Progenitor cell of endocrine pancreas (in vitro differentiated cells): ENCODE measurements at regions not wholly inside any gene's neighbourhood (a gene's known extent, or its start where the extent isn't known, plus 50 kb on each side); places are given as distances from the start of the nearest gene placed in this dataset.

Experiments
- DNase-seq: peaks from one replicate; pipeline ENCODE4 v3.0.0; 2021; ENCODE audit warnings: low spot score; ENCODE audit not compliant: unreplicated experiment
- H3K27ac Mint-ChIP-seq: 2 replicates; pipeline ENCODE4 v1.8.0; 2021; ENCODE audit warnings: mild to moderate bottlenecking, moderate library complexity, mixed read lengths
- H3K27me3 Mint-ChIP-seq: 2 replicates; pipeline ENCODE4 v1.8.0; 2021; ENCODE audit warnings: mixed read lengths
- H3K36me3 Mint-ChIP-seq: 2 replicates; pipeline ENCODE4 v1.8.0; 2022; ENCODE audit warnings: mixed read lengths; ENCODE audit not compliant: insufficient read depth
- H3K4me1 Mint-ChIP-seq: 2 replicates; pipeline ENCODE4 v1.8.0; 2021; ENCODE audit warnings: low read depth, mixed read lengths
- H3K4me3 Mint-ChIP-seq: 2 replicates; pipeline ENCODE4 v1.8.0; 2021; ENCODE audit warnings: low read depth, mild to moderate bottlenecking, moderate library complexity, mixed read lengths
- H3K9me3 Mint-ChIP-seq: 2 replicates; pipeline ENCODE4 v1.8.0; 2021; ENCODE audit warnings: low read depth, mixed read lengths
- TF ChIP-seq, protein P1 (sequence below): fragments of 200-600 bp; sonication (generic); IDR thresholded peaks from one replicate; pipeline ENCODE4 v1.5.0; 2021; ENCODE audit warnings: antibody characterized with exemption, mild to moderate bottlenecking; ENCODE audit not compliant: unreplicated experiment

DNA sequence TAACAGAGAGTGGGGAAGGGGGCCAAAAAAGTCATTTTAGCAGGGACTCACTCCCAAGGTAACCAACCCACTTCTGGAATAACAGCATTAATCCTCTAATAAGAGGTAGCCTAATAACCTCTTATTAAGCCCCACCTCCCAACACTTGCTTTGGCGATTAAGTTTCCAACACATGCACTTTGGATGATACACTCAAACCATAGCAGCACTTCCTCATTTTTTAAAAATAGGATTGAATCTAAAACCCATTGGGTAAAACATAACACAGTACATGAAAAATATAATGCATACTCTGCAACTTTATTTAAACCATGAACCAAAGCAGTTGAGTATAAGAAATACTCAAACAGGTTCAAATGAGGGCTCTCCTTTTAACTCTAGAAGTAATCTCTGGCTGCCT lies 318.3 kb downstream of the HACE1 start:
- Mint-ChIP-seq H3K27me3 (no peaks in the 10 kb centered on the region), H3K36me3 (no peaks in the 10 kb centered on the region), H3K4me3 (no peak overlapping the region), H3K4me1 (peaks cover 15% of the 10 kb centered on the region), H3K27ac (no peak overlapping the region), H3K9me3 (no peaks in the 10 kb centered on the region)
- no peak for DNase-seq
- TF ChIP-seq, protein P1, sequence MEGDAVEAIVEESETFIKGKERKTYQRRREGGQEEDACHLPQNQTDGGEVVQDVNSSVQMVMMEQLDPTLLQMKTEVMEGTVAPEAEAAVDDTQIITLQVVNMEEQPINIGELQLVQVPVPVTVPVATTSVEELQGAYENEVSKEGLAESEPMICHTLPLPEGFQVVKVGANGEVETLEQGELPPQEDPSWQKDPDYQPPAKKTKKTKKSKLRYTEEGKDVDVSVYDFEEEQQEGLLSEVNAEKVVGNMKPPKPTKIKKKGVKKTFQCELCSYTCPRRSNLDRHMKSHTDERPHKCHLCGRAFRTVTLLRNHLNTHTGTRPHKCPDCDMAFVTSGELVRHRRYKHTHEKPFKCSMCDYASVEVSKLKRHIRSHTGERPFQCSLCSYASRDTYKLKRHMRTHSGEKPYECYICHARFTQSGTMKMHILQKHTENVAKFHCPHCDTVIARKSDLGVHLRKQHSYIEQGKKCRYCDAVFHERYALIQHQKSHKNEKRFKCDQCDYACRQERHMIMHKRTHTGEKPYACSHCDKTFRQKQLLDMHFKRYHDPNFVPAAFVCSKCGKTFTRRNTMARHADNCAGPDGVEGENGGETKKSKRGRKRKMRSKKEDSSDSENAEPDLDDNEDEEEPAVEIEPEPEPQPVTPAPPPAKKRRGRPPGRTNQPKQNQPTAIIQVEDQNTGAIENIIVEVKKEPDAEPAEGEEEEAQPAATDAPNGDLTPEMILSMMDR: no peak

DNA sequence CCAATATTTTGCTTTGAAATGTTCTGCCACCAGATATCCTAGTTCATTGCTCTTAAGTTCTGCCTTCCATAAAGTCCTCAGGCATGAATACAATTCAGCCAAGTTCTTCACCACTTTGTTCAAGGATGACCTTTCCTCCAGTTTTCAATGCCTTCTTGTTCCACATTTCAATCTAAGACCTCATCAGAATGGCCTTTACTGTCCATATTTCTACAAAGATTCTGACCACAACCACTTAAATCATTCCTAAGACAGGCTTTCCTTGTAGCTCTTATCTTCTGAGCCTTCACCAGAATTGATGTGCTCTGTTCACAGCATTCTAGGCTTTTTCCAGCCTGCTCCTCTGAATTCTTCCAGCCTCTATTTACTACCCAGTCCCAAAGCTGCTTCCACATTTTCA lies 319.0 kb downstream of the HACE1 start:
- Mint-ChIP-seq H3K36me3 (no peaks in the 10 kb centered on the region), H3K27me3 (no peaks in the 10 kb centered on the region), H3K9me3 (no peaks in the 10 kb centered on the region), H3K27ac (no peak overlapping the region), H3K4me1 (peaks cover 15% of the 10 kb centered on the region), H3K4me3 (no peak overlapping the region)
- DNase-seq: no peak
- TF ChIP-seq, protein P1: no peak

DNA sequence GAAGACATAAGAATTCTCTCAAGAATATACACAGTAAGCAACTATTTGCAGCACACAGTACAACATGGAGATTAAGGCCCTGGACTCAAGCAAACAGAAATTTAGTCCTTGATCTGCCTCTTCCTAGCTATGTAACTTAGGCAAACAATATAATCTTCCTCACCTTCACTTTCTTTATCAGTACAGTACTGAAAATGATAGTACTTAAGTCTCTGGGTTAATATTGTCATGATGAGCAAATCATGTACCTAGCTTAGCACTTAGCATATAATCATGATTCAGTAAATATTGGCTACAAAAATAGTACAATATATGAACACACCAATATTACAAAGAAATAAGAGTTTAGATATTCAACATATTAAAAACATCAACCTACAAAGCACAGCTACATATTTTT lies 320.5 kb downstream of the HACE1 start:
- no peaks in the 10 kb centered on the region for H3K9me3 Mint-ChIP-seq
- H3K4me3 Mint-ChIP-seq: no peak overlapping the region
- no peak for DNase-seq
- no peak overlapping the region for H3K27ac Mint-ChIP-seq
- no peaks in the 10 kb centered on the region for H3K27me3 Mint-ChIP-seq
- TF ChIP-seq, protein P1: no peak
- no peaks in the 10 kb centered on the region for H3K36me3 Mint-ChIP-seq
- peaks cover 7% of the 10 kb centered on the region for H3K4me1 Mint-ChIP-seq

DNA sequence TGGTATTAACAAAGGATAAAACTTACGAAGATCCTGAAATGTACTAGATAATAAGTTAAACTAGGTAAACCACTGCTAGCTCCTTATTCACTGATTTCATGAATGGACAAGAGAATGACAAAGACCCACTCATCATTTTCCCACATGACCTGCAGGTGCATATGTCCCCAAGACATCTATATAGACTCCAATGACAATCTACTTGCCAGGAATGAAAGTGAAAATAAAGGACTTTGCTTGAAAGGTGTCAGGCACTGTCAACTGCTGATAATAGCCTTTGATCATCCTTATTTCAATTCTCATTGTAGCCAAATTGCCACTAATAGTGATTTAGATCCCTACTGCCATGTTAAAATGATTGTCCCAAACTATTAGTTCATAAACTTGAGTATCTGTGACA lies 321.8 kb downstream of the HACE1 start:
- H3K36me3 Mint-ChIP-seq: no peaks in the 10 kb centered on the region
- no peak overlapping the region for H3K4me3 Mint-ChIP-seq
- no peak for DNase-seq
- H3K9me3 Mint-ChIP-seq: no peaks in the 10 kb centered on the region
- H3K4me1 Mint-ChIP-seq: peaks cover 3% of the 10 kb centered on the region
- no peaks in the 10 kb centered on the region for H3K27me3 Mint-ChIP-seq
- no peak overlapping the region for H3K27ac Mint-ChIP-seq
- TF ChIP-seq, protein P1: no peak

DNA sequence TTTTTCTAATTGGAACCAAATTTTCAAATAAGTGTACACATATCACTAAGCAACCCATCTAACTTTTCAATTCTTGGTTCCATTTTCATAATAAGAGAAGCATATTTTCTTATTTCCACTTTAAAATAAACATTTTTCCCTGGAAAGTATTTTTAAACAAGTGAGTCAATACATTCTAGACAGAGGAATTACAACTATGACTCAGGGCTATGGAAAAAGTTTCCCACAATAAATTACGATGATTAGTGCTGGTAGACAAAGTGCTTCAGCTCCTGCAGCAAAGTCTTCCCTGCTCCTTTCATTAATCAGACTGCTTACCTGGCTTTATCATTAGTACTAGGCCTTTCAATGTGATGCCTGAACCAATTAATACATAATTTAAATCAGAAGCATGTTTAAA lies 322.5 kb downstream of the HACE1 start:
- Mint-ChIP-seq H3K27ac (no peak overlapping the region), H3K36me3 (no peaks in the 10 kb centered on the region), H3K4me3 (no peak overlapping the region), H3K4me1 (peaks cover 3% of the 10 kb centered on the region), H3K27me3 (no peaks in the 10 kb centered on the region), H3K9me3 (no peaks in the 10 kb centered on the region)
- no peak for DNase-seq
- TF ChIP-seq, protein P1: no peak
